HL-60 (cell line): ENCODE measurements at regions not wholly inside any gene's neighbourhood (a gene's known extent, or its start where the extent isn't known, plus 50 kb on each side); places are given as distances from the start of the nearest gene placed in this dataset.

Source experiments
- GABPA ChIP-seq: IDR thresholded peaks from 2 replicates; pipeline ENCODE4 v1.6.1; 2012; ENCODE audit warnings: low read depth
- POLR2AphosphoS5 ChIP-seq: IDR thresholded peaks from 2 replicates; pipeline ENCODE4 v1.6.1; 2012; ENCODE audit warnings: low read depth
- SPI1 ChIP-seq: IDR thresholded peaks from 2 replicates; pipeline ENCODE4 v1.6.1; 2012; ENCODE audit warnings: low read depth, mild to moderate bottlenecking, borderline replicate concordance
- TF ChIP-seq, protein P1 (sequence below): IDR thresholded peaks from one replicate; pipeline ENCODE4 v1.5.1; 2011; ENCODE audit warnings: low read length, control low read depth, inconsistent platforms; ENCODE audit not compliant: insufficient read depth
- TF ChIP-seq, protein P2 (sequence below): IDR thresholded peaks from 2 replicates; pipeline ENCODE4 v1.6.1; 2012; ENCODE audit warnings: low read depth; ENCODE audit not compliant: insufficient replicate concordance

DNA sequence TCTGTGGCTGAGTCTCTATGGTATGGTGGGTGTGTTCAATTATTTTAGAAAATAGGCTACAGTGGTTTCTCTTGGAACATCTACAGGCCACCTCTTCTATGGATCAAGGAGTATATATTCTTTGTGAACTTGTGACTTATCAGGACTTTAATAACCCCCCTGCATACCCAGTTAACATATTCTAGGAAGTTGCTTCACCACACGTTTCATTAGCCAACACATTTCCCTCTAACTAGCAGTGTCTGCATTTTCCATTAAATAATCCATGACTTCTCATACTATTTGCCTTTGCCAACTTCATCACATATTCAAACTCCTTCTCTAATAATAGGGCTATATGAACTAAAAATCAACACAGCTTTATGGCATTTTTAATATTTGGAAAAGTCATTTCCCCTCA lies 187.6 kb upstream of the ARL4C start:
- TF ChIP-seq, protein P1, sequence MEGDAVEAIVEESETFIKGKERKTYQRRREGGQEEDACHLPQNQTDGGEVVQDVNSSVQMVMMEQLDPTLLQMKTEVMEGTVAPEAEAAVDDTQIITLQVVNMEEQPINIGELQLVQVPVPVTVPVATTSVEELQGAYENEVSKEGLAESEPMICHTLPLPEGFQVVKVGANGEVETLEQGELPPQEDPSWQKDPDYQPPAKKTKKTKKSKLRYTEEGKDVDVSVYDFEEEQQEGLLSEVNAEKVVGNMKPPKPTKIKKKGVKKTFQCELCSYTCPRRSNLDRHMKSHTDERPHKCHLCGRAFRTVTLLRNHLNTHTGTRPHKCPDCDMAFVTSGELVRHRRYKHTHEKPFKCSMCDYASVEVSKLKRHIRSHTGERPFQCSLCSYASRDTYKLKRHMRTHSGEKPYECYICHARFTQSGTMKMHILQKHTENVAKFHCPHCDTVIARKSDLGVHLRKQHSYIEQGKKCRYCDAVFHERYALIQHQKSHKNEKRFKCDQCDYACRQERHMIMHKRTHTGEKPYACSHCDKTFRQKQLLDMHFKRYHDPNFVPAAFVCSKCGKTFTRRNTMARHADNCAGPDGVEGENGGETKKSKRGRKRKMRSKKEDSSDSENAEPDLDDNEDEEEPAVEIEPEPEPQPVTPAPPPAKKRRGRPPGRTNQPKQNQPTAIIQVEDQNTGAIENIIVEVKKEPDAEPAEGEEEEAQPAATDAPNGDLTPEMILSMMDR: no peak
- no peak for TF ChIP-seq GABPA
- no peak for TF ChIP-seq SPI1
- TF ChIP-seq, protein P2, sequence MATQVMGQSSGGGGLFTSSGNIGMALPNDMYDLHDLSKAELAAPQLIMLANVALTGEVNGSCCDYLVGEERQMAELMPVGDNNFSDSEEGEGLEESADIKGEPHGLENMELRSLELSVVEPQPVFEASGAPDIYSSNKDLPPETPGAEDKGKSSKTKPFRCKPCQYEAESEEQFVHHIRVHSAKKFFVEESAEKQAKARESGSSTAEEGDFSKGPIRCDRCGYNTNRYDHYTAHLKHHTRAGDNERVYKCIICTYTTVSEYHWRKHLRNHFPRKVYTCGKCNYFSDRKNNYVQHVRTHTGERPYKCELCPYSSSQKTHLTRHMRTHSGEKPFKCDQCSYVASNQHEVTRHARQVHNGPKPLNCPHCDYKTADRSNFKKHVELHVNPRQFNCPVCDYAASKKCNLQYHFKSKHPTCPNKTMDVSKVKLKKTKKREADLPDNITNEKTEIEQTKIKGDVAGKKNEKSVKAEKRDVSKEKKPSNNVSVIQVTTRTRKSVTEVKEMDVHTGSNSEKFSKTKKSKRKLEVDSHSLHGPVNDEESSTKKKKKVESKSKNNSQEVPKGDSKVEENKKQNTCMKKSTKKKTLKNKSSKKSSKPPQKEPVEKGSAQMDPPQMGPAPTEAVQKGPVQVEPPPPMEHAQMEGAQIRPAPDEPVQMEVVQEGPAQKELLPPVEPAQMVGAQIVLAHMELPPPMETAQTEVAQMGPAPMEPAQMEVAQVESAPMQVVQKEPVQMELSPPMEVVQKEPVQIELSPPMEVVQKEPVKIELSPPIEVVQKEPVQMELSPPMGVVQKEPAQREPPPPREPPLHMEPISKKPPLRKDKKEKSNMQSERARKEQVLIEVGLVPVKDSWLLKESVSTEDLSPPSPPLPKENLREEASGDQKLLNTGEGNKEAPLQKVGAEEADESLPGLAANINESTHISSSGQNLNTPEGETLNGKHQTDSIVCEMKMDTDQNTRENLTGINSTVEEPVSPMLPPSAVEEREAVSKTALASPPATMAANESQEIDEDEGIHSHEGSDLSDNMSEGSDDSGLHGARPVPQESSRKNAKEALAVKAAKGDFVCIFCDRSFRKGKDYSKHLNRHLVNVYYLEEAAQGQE: no peak
- no peak for TF ChIP-seq POLR2AphosphoS5
